Left ventricle myocardium inferior (tissue), 1 donor: ENCODE measurements at regions not wholly inside any gene's neighbourhood (a gene's known extent, or its start where the extent isn't known, plus 50 kb on each side); places are given as distances from the start of the nearest gene placed in this dataset.

Experiments
- DNase-seq: peaks from one replicate; pipeline ENCODE4 v3.0.0-alpha.2; 2020
- H3K27ac ChIP-seq: fragments of 200-600 bp; replicated peaks from 2 replicates; pipeline ENCODE4 v1.8.0; 2021
- H3K27me3 ChIP-seq: fragments of 200-600 bp; 2 replicates; pipeline ENCODE4 v1.8.0; 2021; ENCODE audit warnings: low read depth
- H3K36me3 ChIP-seq: fragments of 200-600 bp; 2 replicates; pipeline ENCODE4 v1.8.0; 2021
- H3K4me1 ChIP-seq: fragments of 200-600 bp; 2 replicates; pipeline ENCODE4 v1.8.0; 2021
- H3K4me3 ChIP-seq: fragments of 200-600 bp; 2 replicates; pipeline ENCODE4 v1.8.0; 2021; ENCODE audit warnings: mild to moderate bottlenecking, moderate library complexity
- H3K9me3 ChIP-seq: fragments of 200-600 bp; replicated peaks from 2 replicates; pipeline ENCODE4 v1.8.0; 2021
- intact Hi-C: fragments of 100-400 bp; cut with micrococcal nuclease; formaldehyde crosslinking; loops from one replicate; pipeline ENCODE4 v1.11.0; 2022
- TF ChIP-seq, protein P1 (sequence below): fragments of 200-600 bp; IDR thresholded peaks from 2 replicates; pipeline ENCODE4 v1.8.0; 2021; ENCODE audit warnings: antibody characterized with exemption, mild to moderate bottlenecking, borderline replicate concordance
- donor health status: DM: no; HTN: yes; CAD: no; lungs with severe emphysema.

DNA sequence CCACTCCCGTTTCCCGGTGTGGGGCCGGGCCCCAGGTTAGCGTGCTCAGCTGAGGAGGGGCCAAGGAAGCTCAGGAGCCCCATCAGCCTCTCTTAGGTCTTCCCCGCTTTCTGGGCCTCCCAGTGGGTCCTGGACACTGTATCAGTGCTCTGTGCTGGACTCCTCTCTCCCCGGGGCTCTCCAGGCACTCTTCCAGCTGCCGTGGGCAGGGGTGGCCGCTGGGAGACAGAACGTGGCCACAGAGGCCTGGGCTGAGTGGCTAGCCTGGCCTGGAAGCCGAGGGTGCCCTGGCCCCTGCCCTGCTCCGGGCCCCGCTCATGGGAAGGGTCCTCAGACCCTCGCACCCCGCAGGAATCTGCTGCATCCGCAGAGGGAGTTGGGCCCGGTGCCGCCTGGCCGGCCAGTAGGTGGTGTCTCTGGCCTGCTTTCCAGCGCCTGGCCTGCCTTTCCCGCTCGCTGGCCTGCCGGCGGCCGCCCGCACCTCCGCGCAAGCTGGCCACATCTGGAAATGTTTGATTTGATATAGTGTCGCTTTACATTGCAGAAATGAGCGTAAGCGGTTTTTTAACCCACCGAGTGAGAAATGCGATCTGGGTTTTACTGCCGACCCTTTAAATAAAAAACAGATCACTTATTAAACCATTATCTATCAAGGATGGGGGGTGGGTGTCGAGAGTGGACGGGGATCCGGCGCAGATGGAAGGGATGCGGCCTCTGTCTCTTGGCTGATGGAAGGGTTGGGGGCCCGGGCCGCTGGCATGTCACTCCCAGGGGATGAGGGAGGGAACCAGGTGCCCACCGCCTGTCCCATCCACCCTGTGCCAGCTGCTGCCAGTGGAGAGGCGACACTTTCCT lies 74.4 kb upstream of the TTC34 start:
- Histone ChIP-seq H3K27me3 (peaks cover 79% of the 10 kb centered on the region), H3K27ac (no peak overlapping the region), H3K36me3 (no peaks in the 10 kb centered on the region), H3K9me3 (peaks cover 17% of the 10 kb centered on the region), H3K4me3 (no peak overlapping the region), H3K4me1 (peaks cover 14% of the 10 kb centered on the region)
- peak; percentile 32 for DNase-seq
- TF ChIP-seq, protein P1, sequence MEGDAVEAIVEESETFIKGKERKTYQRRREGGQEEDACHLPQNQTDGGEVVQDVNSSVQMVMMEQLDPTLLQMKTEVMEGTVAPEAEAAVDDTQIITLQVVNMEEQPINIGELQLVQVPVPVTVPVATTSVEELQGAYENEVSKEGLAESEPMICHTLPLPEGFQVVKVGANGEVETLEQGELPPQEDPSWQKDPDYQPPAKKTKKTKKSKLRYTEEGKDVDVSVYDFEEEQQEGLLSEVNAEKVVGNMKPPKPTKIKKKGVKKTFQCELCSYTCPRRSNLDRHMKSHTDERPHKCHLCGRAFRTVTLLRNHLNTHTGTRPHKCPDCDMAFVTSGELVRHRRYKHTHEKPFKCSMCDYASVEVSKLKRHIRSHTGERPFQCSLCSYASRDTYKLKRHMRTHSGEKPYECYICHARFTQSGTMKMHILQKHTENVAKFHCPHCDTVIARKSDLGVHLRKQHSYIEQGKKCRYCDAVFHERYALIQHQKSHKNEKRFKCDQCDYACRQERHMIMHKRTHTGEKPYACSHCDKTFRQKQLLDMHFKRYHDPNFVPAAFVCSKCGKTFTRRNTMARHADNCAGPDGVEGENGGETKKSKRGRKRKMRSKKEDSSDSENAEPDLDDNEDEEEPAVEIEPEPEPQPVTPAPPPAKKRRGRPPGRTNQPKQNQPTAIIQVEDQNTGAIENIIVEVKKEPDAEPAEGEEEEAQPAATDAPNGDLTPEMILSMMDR = peak; percentile 69
- intact Hi-C loops = no loop called here

- no peak overlapping the region for H3K4me3 ChIP-seq
Observed at GRCh38 chr1:2876846-2877245, 75.4 kb upstream of the TTC34 start.

DNA sequence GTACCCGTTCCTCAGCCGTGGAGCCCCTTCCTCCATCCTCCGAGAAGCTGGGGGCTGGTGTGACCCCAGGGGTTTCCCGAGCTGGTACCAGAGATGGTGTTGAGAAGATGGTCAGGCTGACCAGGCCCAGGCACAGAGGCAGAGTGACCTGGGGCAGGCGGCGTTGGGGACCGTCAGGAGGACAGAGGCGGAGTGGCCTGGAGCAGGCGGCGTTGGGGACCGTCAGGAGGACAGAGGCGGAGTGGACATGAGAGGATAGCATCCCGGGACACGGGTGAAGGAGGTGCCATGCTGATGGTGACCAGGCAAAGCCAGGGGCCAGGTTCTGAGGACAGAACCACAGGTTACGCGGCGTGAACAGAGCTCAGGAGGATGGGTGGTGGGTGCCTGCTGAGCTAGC lies 75.9 kb upstream of the TTC34 start:
- Histone ChIP-seq H3K9me3 (peaks cover 2% of the 10 kb centered on the region), H3K27me3 (peaks cover 86% of the 10 kb centered on the region), H3K4me1 (peaks cover 14% of the 10 kb centered on the region), H3K4me3 (no peak overlapping the region), H3K36me3 (no peaks in the 10 kb centered on the region), H3K27ac (no peak overlapping the region)
- TF ChIP-seq, protein P1 = no peak
- intact Hi-C loops = no loop called here
- no peak for DNase-seq

More at GRCh38 chr1:2876846-2877245, 75.4 kb upstream of the TTC34 start:
- Histone ChIP-seq H3K27me3 (peaks cover 86% of the 10 kb centered on the region), H3K36me3 (no peaks in the 10 kb centered on the region), H3K9me3 (peaks cover 8% of the 10 kb centered on the region), H3K27ac (no peak overlapping the region), H3K4me1 (peaks cover 14% of the 10 kb centered on the region)
- intact Hi-C loops = no loop called here
- no peak for DNase-seq
- TF ChIP-seq, protein P1 = no peak

GRCh38 chr1:2878591-2878990 lies 77.1 kb upstream of the TTC34 start:
- TF ChIP-seq, protein P1 = no peak
- intact Hi-C loops = no loop called here
- Histone ChIP-seq H3K4me1 (peaks cover 14% of the 10 kb centered on the region), H3K27me3 (peaks cover 90% of the 10 kb centered on the region), H3K36me3 (no peaks in the 10 kb centered on the region), H3K9me3 (no peaks in the 10 kb centered on the region), H3K27ac (no peak overlapping the region), H3K4me3 (no peak overlapping the region)
- no peak for DNase-seq

DNA sequence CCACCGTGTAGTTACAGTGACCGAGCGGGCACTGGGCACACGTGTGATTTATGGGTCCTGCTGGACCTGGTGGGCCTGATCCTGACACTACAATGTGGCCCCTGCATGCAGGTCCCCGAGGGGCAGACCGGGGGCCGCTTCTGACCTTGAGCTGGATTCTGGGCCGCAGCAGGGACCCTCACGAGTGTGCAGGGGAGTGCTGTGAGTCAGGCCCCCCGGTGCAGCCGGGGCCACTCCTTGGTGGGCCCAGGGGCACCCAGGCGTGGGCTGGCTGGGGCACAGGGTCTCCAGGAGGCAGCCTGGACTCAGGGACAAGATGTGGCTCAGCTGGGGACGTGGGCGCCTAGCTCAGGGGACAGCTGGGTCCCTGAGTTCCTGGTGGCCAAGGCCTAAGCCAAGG lies 77.5 kb upstream of the TTC34 start:
- DNase-seq = no peak
- TF ChIP-seq, protein P1 = no peak
- intact Hi-C loops = no loop called here
- H3K27ac ChIP-seq = no peak overlapping the region
- peaks cover 14% of the 10 kb centered on the region for H3K4me1 ChIP-seq
- H3K4me3 ChIP-seq = no peak overlapping the region
- H3K27me3 ChIP-seq = peaks cover 88% of the 10 kb centered on the region
- no peaks in the 10 kb centered on the region for H3K9me3 ChIP-seq
- no peaks in the 10 kb centered on the region for H3K36me3 ChIP-seq
